Tibial artery (tissue), 4 donors: ENCODE measurements at regions not wholly inside any gene's neighbourhood (a gene's known extent, or its start where the extent isn't known, plus 50 kb on each side); places are given as distances from the start of the nearest gene placed in this dataset.

Experiments
- DNase-seq, 2 donors: peaks; one replicate each; pipeline ENCODE4 v3.0.0-alpha.2; 2019
- H3K27ac ChIP-seq, 2 donors: fragments of 200-600 bp; sonication (generic) in 1 of 2; 1 replicate in 1 of 2; 2 replicates in 1 of 2; pipeline ENCODE4 v1.5.1; 2018 to 2019; ENCODE audit warnings: mild to moderate bottlenecking in 1 of 2
- H3K27me3 ChIP-seq, 2 donors: fragments of 200-600 bp; sonication (generic) in 1 of 2; one replicate each; pipeline versions ENCODE4 v1.5.1 to v1.6.0; 2016 to 2019
- H3K36me3 ChIP-seq, 3 donors: fragments of 200-600 bp; sonication (generic) in 2 of 3; one replicate each; pipeline ENCODE4 v1.5.1; 2016 to 2019; ENCODE audit warnings: mild to moderate bottlenecking in 2 of 3
- H3K4me1 ChIP-seq, 4 donors: fragments of 200-600 bp; sonication (generic) in 2 of 4; 1 replicate in 3 of 4; 2 replicates in 1 of 4; pipeline ENCODE4 v1.5.1; 2016 to 2019
- H3K4me3 ChIP-seq, 2 donors: fragments of 200-600 bp; sonication (generic) in 1 of 2; 1 replicate in 1 of 2; 2 replicates in 1 of 2; pipeline ENCODE4 v1.5.1; 2018 to 2019; ENCODE audit warnings: mild to moderate bottlenecking in 2 of 2
- H3K9me3 ChIP-seq, 3 donors: fragments of 200-600 bp; sonication (generic) in 1 of 3; one replicate each; pipeline ENCODE4 v1.5.1; 2016 to 2019
- intact Hi-C: fragments of 100-400 bp; cut with DNase I; formaldehyde crosslinking; loops from one replicate; pipeline ENCODE4 v1.15.0; 2023; ENCODE audit warnings: low total_unique reads
- TF ChIP-seq, protein P1 (sequence below), 2 experiments: fragments of 200-600 bp in 1 of 2; fragments of 450-650 bp in 1 of 2; IDR thresholded peaks; one replicate each; pipeline ENCODE4 v1.5.1; 2017 to 2019; ENCODE audit warnings: antibody characterized with exemption in 2 of 2, mild to moderate bottlenecking in 1 of 2, moderate library complexity in 1 of 2

- H3K9me3 ChIP-seq, result no peaks in the 10 kb centered on the region
- H3K27ac ChIP-seq, result no peak overlapping the region
- no peak for DNase-seq
- H3K36me3 ChIP-seq, result no peaks in the 10 kb centered on the region
- H3K27me3 ChIP-seq, result no peaks in the 10 kb centered on the region
- no peaks in the 10 kb centered on the region for H3K4me1 ChIP-seq
- TF ChIP-seq, protein P1, sequence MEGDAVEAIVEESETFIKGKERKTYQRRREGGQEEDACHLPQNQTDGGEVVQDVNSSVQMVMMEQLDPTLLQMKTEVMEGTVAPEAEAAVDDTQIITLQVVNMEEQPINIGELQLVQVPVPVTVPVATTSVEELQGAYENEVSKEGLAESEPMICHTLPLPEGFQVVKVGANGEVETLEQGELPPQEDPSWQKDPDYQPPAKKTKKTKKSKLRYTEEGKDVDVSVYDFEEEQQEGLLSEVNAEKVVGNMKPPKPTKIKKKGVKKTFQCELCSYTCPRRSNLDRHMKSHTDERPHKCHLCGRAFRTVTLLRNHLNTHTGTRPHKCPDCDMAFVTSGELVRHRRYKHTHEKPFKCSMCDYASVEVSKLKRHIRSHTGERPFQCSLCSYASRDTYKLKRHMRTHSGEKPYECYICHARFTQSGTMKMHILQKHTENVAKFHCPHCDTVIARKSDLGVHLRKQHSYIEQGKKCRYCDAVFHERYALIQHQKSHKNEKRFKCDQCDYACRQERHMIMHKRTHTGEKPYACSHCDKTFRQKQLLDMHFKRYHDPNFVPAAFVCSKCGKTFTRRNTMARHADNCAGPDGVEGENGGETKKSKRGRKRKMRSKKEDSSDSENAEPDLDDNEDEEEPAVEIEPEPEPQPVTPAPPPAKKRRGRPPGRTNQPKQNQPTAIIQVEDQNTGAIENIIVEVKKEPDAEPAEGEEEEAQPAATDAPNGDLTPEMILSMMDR (IDR thresholded peaks at IDR 0.05), result no peak
- intact Hi-C loops, result no loop called here
- H3K4me3 ChIP-seq, result no peak overlapping the region
These were observed 383.7 kb downstream of the CDH2 start for GRCh38 chr18:27793013-27793785.

DNA sequence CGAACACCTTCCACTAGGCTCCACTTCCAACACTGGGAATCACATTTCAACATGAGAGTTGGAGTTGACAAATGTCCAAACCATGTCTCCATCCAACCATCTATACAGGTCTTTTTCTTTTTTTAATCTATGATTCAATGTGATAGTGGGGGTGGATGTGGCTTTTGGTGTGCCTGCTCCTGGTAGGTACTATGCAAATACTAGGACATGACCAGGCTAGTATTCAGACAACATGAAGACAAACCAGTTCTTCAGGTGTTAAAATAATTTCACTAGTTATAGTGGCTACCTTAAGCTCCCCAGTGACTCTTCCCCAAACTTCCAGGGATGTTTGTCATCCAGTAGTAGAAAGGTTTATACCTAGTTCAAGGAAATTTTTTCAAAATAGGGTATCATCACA lies 387.5 kb downstream of the CDH2 start:
- Histone ChIP-seq H3K4me1 (no peaks in the 10 kb centered on the region), H3K27ac (no peak overlapping the region), H3K9me3 (peaks cover 0 to 3% (median 0%) of the 10 kb centered on the region in 3 donors), H3K27me3 (no peaks in the 10 kb centered on the region), H3K36me3 (no peaks in the 10 kb centered on the region), H3K4me3 (no peak overlapping the region)
- intact Hi-C loops, result no loop called here
- TF ChIP-seq, protein P1 (IDR thresholded peaks at IDR 0.05), result no peak
- no peak for DNase-seq

GRCh38 chr18:27787547-27787946 lies 389.4 kb downstream of the CDH2 start:
- H3K4me1 ChIP-seq, result no peaks in the 10 kb centered on the region
- DNase-seq, result no peak
- intact Hi-C loops, result no loop called here
- H3K36me3 ChIP-seq, result no peaks in the 10 kb centered on the region
- TF ChIP-seq, protein P1 (IDR thresholded peaks at IDR 0.05), result no peak
- no peaks in the 10 kb centered on the region for H3K27me3 ChIP-seq
- H3K9me3 ChIP-seq, result peaks cover 0 to 3% (median 0%) of the 10 kb centered on the region in 3 donors
- H3K4me3 ChIP-seq, result no peak overlapping the region
- H3K27ac ChIP-seq, result no peak overlapping the region

- TF ChIP-seq, protein P1 (IDR thresholded peaks at IDR 0.05), result no peak
- H3K4me1 ChIP-seq, result no peaks in the 10 kb centered on the region
- DNase-seq, result no peak
These were observed 391.0 kb downstream of the CDH2 start for GRCh38 chr18:27785815-27786471.

GRCh38 chr18:27780061-27780745 lies 396.7 kb downstream of the CDH2 start:
- no peak overlapping the region for H3K4me3 ChIP-seq
- TF ChIP-seq, protein P1 (IDR thresholded peaks at IDR 0.05), result no peak

More at GRCh38 chr18:27785815-27786471, 391.0 kb downstream of the CDH2 start:
- no peaks in the 10 kb centered on the region for H3K36me3 ChIP-seq
- H3K4me3 ChIP-seq, result no peak overlapping the region
- H3K27ac ChIP-seq, result no peak overlapping the region
- peaks cover 0 to 3% (median 0%) of the 10 kb centered on the region in 3 donors for H3K9me3 ChIP-seq
- intact Hi-C loops, result no loop called here
- no peaks in the 10 kb centered on the region for H3K27me3 ChIP-seq

More at GRCh38 chr18:27780061-27780745, 396.7 kb downstream of the CDH2 start:
- H3K36me3 ChIP-seq, result no peaks in the 10 kb centered on the region
- H3K9me3 ChIP-seq, result no peaks in the 10 kb centered on the region
- intact Hi-C loops, result no loop called here
- H3K27me3 ChIP-seq, result no peaks in the 10 kb centered on the region
- DNase-seq, result no peak
- H3K4me1 ChIP-seq, result no peaks in the 10 kb centered on the region
- H3K27ac ChIP-seq, result no peak overlapping the region
